Stimulated activated CD4-positive, alpha-beta T cell treated with anti-CD3 and anti-CD28 coated beads, Interleukin-1b, Interleukin-23, amount 100 ng/mL, for 48 hours (primary cell): ENCODE measurements at regions not wholly inside any gene's neighbourhood (a gene's known extent, or its start where the extent isn't known, plus 50 kb on each side); places are given as distances from the start of the nearest gene placed in this dataset.

Experiments used
- DNase-seq: peaks from one replicate; pipeline ENCODE4 v3.0.0-alpha.2; 2020

GRCh38 chr15:95160316-95160715 is 929.0 kb downstream of the MCTP2 start:
- DNase-seq: no peak

DNA sequence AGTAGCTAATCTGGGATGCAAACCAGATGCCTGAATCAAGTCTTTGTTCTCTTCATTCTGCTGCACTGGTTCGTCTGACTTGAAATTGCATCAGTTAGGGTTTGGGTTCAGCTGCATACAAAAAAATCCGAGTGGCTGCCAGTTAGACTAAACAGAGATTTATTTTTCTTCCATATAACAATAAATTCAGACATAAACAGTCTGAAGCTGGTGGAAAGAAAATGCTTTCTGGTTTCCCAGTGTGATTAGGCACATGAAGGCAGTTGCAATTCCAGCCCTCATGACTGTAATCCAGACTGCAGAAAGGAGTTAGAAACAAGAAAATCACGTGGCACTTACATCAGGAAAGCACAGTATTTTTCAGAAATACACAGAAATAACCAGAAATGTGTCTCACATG is 930.7 kb downstream of the MCTP2 start:
- DNase-seq: no peak

GRCh38 chr15:95162531-95162930 is 931.2 kb downstream of the MCTP2 start:
- DNase-seq: no peak

DNA sequence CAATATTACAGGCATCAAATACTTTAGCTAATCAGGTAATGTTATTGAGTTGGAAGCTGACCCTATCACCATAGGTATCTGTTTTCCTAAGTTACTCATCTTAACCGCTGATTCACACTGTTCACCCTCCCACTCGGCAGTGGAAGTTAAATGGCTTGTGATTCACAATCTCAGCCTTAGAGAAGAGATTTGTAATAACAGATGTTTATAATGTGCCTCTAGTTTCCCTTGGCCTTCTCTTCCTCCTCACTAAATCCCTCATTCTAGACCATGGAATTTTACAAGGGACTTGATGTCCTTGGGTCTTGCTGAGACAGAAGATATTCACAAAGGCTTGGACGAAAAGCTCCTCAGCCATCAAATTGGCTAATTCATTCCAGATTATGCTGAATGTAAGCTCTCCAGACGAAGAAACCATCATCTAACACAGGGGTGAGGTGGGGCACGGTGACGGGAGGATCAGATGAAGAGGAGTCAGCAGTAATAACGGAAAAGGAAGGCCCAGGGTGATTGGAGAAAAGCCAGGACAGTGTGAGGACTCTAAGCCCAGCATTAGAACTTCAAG is 931.7 kb downstream of the MCTP2 start:
- DNase-seq: no peak

DNA sequence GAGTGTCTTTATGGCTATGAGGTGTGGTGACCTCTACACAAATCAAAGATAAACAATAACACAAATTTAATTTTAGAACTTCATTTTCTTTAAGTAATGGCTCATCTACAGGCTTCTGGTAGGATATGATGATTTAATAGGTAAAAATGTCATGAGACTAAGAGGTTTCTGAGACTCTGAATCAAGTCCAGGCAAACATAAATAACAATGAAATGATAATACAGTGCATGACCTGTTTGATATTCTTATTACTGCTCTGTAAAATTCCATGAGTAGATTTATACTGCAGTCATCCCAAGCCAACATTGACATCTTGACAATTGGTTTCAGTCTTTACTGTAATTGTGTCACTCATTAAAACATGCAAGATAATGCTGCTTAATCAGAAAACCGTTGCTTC is 936.8 kb downstream of the MCTP2 start:
- DNase-seq: no peak

GRCh38 chr15:95168951-95169431 is 937.6 kb downstream of the MCTP2 start:
- DNase-seq: no peak

DNA sequence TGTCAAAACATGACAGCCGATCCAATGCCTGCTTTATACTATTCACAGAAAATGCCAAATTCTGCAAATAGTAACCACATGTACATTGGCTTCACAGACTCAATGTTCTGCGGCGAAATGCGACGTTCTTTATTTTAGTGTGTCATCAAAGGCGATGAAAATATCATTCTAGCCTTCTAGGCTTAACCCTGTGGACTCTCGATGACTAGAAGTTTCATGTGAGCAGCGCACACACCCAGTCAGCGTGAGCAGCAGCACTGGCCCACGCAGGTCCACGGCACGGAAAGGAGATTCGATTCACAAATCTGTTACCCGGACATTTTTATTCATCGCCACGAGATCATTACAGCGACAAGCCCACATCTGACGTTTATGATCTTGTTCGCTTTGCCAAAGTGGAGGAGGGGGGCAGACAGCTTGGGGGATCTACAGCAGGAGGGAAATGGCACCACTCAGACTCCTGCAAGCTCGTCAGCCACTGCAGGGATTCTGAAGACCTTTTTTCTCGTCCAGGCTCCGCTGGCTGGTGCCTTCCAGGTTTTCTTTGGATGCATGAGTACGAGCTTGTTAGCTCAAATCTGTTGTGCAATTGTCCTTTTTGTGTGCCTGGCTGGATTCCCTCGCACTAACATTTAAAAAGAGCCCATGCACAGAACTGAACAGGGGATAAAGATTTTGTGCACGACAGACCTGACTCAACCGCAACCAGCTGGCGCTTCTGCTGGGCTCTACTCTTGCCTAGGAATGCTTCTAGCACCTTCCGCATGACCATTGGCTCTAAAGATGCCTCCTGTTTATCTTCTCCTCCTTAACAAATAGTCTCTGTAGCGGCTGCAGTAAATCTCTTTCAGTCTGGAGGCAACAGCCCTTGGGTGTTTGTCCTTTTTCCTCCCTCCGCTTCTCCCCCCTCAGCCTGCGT is 938.4 kb downstream of the MCTP2 start:
- no peak for DNase-seq

DNA sequence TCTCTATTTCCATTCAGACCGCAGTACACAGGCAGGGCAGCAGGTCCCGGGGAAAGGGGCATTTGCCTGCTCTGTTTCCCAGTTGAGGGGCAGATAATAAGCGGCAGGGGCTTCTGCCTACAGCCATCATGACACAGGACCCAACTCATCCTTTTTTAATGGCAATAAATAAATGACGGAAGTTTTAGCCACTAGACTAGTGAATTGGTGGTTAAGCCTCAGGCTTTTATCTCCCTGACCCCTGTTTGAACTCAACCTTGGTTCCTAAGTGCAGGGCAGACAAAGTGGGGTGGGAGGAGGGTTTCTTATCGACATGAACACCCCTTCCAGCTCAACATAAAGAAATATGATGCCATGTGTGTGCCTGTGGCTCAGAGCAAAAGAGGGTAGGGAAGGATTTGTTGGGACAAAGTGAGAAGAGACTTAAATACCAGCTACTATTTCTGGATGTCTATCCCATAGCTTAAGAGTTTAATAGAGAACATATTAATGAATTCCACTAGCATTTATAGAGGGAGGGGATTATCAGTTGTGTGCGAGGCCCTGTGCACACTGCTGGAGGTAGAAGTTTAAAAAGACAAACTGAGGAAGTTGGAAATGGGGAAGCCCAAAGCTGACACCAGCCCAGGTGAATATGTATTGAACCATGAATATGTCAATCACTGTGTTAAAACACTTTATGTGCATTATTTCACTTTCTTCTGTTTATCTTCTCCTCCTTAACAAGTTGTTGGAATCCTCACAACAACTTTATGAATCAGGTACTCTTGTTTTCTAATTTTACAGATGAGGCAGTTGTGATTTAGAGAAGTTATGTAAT is 939.4 kb downstream of the MCTP2 start:
- DNase-seq: no peak

DNA sequence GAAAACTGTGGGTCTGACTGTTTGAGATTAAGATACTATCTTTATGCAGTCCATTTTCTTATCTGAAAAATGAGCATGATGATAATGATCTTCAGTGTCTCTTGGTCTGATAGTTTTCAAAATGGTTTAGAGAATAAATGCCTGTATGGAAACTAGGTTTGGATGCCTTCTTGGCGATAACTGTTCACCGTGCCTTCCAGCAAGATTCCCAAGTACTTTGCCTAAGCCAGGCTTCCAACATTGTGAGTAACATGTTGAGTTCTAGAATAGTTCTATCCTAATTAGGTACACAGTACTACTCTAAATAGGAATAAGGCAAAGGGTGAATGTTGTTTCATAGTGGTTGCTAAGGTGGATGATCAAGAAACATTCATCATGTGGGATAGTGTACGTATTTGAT is 940.2 kb downstream of the MCTP2 start:
- no peak for DNase-seq

DNA sequence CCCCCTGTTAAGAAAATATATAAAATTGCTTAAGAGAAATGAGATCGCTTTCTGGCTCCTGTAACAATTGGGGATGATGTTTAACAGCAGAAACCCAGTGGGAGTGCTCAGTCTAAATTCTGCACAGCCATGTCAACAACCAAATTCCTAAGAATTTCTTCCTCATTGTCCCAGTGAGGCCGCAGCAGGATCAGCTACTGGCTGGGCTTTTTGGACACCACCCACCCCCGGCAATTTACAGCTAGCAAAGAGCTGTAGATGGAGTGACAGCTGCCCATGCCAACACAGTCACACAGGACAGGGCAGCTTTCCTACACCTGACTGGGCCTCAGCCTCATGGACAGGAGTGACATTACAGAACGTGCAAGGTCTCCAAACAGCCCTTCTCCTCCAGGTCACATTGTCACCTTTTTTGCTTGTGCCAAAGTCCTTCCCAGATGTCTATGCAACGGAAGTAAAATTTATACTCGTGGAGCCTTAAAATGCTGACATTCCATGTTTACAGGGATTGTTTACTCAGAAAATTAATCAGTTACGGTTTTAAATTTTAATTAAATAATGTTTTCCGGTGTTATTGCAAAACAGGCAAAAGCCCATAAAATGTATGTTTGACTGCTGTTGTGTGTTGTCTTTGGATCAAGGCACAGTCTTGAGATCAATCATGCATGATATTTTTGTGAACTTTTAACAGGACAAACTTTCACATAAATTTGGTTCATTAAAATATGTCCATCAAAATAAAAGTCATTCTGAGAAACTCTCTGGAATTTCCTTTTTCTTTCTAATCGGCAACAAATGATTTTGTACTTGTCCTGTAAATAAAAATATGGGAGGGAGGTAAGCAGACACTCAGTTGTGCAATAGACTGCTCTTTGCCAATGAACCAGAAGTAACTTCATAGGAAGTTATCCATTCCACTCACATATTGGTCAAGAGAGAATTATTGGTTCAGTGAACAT is 943.2 kb downstream of the MCTP2 start:
- DNase-seq: no peak

GRCh38 chr15:95175914-95176658 is 944.7 kb downstream of the MCTP2 start:
- DNase-seq: no peak

GRCh38 chr15:95176794-95177577 is 945.6 kb downstream of the MCTP2 start:
- no peak for DNase-seq

- no peak for DNase-seq
These were observed 949.2 kb downstream of the MCTP2 start for GRCh38 chr15:95180530-95180929.

- DNase-seq: no peak
These were observed 950.7 kb downstream of the MCTP2 start for GRCh38 chr15:95182091-95182490.

DNA sequence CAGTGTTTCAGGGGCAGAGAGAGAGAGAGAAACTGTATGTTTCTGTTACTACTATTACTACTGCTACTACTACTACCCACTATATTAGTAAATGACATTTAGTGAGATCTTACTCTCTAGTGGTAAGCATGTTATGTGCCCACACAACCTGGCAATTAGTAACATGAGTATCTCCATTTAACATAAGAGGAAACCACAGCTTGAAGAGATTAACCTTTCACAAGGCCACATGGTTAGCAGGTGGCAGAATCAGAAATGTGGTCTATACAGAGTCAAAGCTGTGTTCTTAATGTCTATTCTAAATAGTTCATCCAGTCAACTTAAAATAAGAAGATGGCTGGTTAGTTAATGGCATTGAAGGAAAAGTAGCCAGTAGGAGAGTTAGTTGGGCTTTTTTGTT is 961.6 kb downstream of the MCTP2 start:
- DNase-seq: no peak

DNA sequence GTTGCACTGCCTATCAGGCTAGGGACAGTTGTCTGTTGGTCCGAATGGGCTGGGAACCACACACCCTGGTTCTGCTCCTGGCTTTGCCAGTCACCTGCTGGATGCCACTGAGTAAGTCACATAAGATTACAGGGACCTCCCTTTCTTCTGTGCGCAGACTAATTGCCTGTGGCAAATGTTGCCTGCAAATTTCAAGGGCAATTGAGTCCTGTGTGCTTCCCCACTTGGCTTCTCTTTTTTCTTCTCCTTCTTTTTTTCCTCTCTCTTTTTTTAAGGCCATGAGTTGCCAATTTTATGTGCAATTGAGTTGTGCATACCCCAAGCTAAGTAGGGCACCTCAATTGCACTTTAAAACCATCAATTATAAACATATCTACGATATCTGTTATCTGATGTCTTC is 963.4 kb downstream of the MCTP2 start:
- no peak for DNase-seq

- DNase-seq: no peak
These were observed 965.0 kb downstream of the MCTP2 start for GRCh38 chr15:95196176-95196915.

GRCh38 chr15:95202569-95203349 is 971.4 kb downstream of the MCTP2 start:
- no peak for DNase-seq

DNA sequence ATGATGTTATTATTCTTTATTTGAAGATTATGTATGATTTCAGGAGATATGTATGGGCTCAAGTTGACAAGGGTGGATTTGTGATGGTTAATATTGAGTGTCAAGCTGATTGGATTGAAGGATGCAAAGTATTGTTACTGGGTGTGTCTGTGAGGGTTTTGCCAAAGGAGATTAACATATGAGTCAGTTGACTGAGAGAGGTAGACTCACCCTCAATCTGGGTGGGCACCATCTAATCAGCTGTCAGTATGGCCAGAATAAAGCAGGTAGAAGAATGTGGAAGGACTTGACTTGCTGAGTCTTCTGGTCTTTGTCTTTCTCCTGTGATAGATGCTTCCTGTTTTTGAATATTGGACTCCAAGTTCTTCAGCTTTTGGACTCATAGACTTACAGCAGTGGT is 973.7 kb downstream of the MCTP2 start:
- DNase-seq: no peak
